ENCODE measurements at regions not wholly inside any gene's neighbourhood (a gene's known extent, or its start where the extent isn't known, plus 50 kb on each side); places are given as distances from the start of the nearest gene placed in this dataset.
"Not testable (repeated sequence)": the region's sequence is repeated elsewhere in the genome, so short reads cannot be mapped to it uniquely, and the experiment has no call there.

- H2AFZ ChIP-seq (ENCODE audit: low read length, unreplicated experiment), result peak overlapping the region; percentile 84
- peak overlapping the region; percentile 18; the same call in 1 of the 2 replicates for H3K4me3 ChIP-seq (ENCODE audit: low read depth, low read length)
Measured at GRCh38 chr2:236642125-236642524, 72.5 kb downstream of the ACKR3 start.

GRCh38 chr2:236642584-236643291, 73.1 kb downstream of the ACKR3 start:
- Histone ChIP-seq H3K36me3 (ENCODE audit: insufficient read depth, low read length) (peaks cover 5% of the 10 kb centered on the region; the same call in 1 of the 2 replicates), H2AFZ (ENCODE audit: low read length, unreplicated experiment) (peak overlapping the region; percentile 84), H3K4me1 (ENCODE audit: control insufficient read depth, insufficient read depth, low read length, unreplicated experiment) (peaks cover 29% of the 10 kb centered on the region), H3K27me3 (ENCODE audit: insufficient read depth, low read length) (no peaks in the 10 kb centered on the region), H3K4me3 (ENCODE audit: low read depth, low read length) (peak overlapping the region; percentile 55), H3K79me2 (ENCODE audit: control insufficient read depth, insufficient read depth, low read length, unreplicated experiment) (no peaks in the 10 kb centered on the region), H3K27ac (ENCODE audit: low read depth, low read length) (peak overlapping the region; percentile 99)

More at GRCh38 chr2:236642125-236642524, 72.5 kb downstream of the ACKR3 start:
- Histone ChIP-seq H3K27ac (ENCODE audit: low read depth, low read length) (peak overlapping the region; percentile 99), H3K4me1 (ENCODE audit: control insufficient read depth, insufficient read depth, low read length, unreplicated experiment) (peaks cover 29% of the 10 kb centered on the region), H3K79me2 (ENCODE audit: control insufficient read depth, insufficient read depth, low read length, unreplicated experiment) (no peaks in the 10 kb centered on the region), H3K36me3 (ENCODE audit: insufficient read depth, low read length) (peaks cover 5% of the 10 kb centered on the region; the same call in 1 of the 2 replicates), H3K27me3 (ENCODE audit: insufficient read depth, low read length) (no peaks in the 10 kb centered on the region)

GRCh38 chr2:236643480-236643879, 73.9 kb downstream of the ACKR3 start:
- Histone ChIP-seq H3K27me3 (ENCODE audit: insufficient read depth, low read length) (no peaks in the 10 kb centered on the region), H3K27ac (ENCODE audit: low read depth, low read length) (peak overlapping the region; percentile 99), H3K79me2 (ENCODE audit: control insufficient read depth, insufficient read depth, low read length, unreplicated experiment) (no peaks in the 10 kb centered on the region), H2AFZ (ENCODE audit: low read length, unreplicated experiment) (no peak overlapping the region), H3K4me1 (ENCODE audit: control insufficient read depth, insufficient read depth, low read length, unreplicated experiment) (peaks cover 29% of the 10 kb centered on the region), H3K4me3 (ENCODE audit: low read depth, low read length) (peak overlapping the region; percentile 55; the same call in 1 of the 2 replicates), H3K36me3 (ENCODE audit: insufficient read depth, low read length) (peaks cover 5% of the 10 kb centered on the region; the same call in 1 of the 2 replicates)

GRCh38 chr2:236644067-236644466, 74.4 kb downstream of the ACKR3 start:
- Histone ChIP-seq H3K4me1 (ENCODE audit: control insufficient read depth, insufficient read depth, low read length, unreplicated experiment) (peaks cover 29% of the 10 kb centered on the region), H3K36me3 (ENCODE audit: insufficient read depth, low read length) (peaks cover 5% of the 10 kb centered on the region; the same call in 1 of the 2 replicates), H3K27ac (ENCODE audit: low read depth, low read length) (peak overlapping the region; percentile 99; the same call in 1 of the 2 replicates), H3K4me3 (ENCODE audit: low read depth, low read length) (no peak overlapping the region), H2AFZ (ENCODE audit: low read length, unreplicated experiment) (no peak overlapping the region), H3K79me2 (ENCODE audit: control insufficient read depth, insufficient read depth, low read length, unreplicated experiment) (no peaks in the 10 kb centered on the region), H3K27me3 (ENCODE audit: insufficient read depth, low read length) (no peaks in the 10 kb centered on the region)

GRCh38 chr2:236644502-236644911, 74.9 kb downstream of the ACKR3 start:
- H3K27me3 ChIP-seq (ENCODE audit: insufficient read depth, low read length), result no peaks in the 10 kb centered on the region
- H3K36me3 ChIP-seq (ENCODE audit: insufficient read depth, low read length), result peaks cover 5% of the 10 kb centered on the region; the same call in 1 of the 2 replicates
- H2AFZ ChIP-seq (ENCODE audit: low read length, unreplicated experiment), result no peak overlapping the region
- H3K79me2 ChIP-seq (ENCODE audit: control insufficient read depth, insufficient read depth, low read length, unreplicated experiment), result no peaks in the 10 kb centered on the region
- peaks cover 29% of the 10 kb centered on the region for H3K4me1 ChIP-seq (ENCODE audit: control insufficient read depth, insufficient read depth, low read length, unreplicated experiment)
- no peak overlapping the region for H3K27ac ChIP-seq (ENCODE audit: low read depth, low read length)
- H3K4me3 ChIP-seq (ENCODE audit: low read depth, low read length), result no peak overlapping the region

- peaks cover 29% of the 10 kb centered on the region for H3K4me1 ChIP-seq (ENCODE audit: control insufficient read depth, insufficient read depth, low read length, unreplicated experiment)
- H3K36me3 ChIP-seq (ENCODE audit: insufficient read depth, low read length); H3K4me3 ChIP-seq (ENCODE audit: low read depth, low read length); H3K27me3 ChIP-seq (ENCODE audit: insufficient read depth, low read length); H2AFZ ChIP-seq (ENCODE audit: low read length, unreplicated experiment); H3K79me2 ChIP-seq (ENCODE audit: control insufficient read depth, insufficient read depth, low read length, unreplicated experiment); H3K27ac ChIP-seq (ENCODE audit: low read depth, low read length): not testable (repeated sequence)
Measured at GRCh38 chr2:236645141-236645540, 75.5 kb downstream of the ACKR3 start.

- peaks cover 29% of the 10 kb centered on the region for H3K4me1 ChIP-seq (ENCODE audit: control insufficient read depth, insufficient read depth, low read length, unreplicated experiment)
- H3K4me3 ChIP-seq (ENCODE audit: low read depth, low read length), result no peak overlapping the region
- no peaks in the 10 kb centered on the region for H3K79me2 ChIP-seq (ENCODE audit: control insufficient read depth, insufficient read depth, low read length, unreplicated experiment)
- H3K36me3 ChIP-seq (ENCODE audit: insufficient read depth, low read length), result peaks cover 4% of the 10 kb centered on the region; the same call in 1 of the 2 replicates
- no peak overlapping the region for H2AFZ ChIP-seq (ENCODE audit: low read length, unreplicated experiment)
- no peaks in the 10 kb centered on the region for H3K27me3 ChIP-seq (ENCODE audit: insufficient read depth, low read length)
- no peak overlapping the region for H3K27ac ChIP-seq (ENCODE audit: low read depth, low read length)
Measured at GRCh38 chr2:236646441-236646840, 76.8 kb downstream of the ACKR3 start.

GRCh38 chr2:236646871-236647270, 77.2 kb downstream of the ACKR3 start:
- H3K27ac ChIP-seq (ENCODE audit: low read depth, low read length), result no peak overlapping the region
- no peaks in the 10 kb centered on the region for H3K79me2 ChIP-seq (ENCODE audit: control insufficient read depth, insufficient read depth, low read length, unreplicated experiment)
- no peaks in the 10 kb centered on the region for H3K27me3 ChIP-seq (ENCODE audit: insufficient read depth, low read length)
- no peak overlapping the region for H3K4me3 ChIP-seq (ENCODE audit: low read depth, low read length)
- H3K4me1 ChIP-seq (ENCODE audit: control insufficient read depth, insufficient read depth, low read length, unreplicated experiment), result peaks cover 25% of the 10 kb centered on the region
- H3K36me3 ChIP-seq (ENCODE audit: insufficient read depth, low read length), result peaks cover under 1% of the 10 kb centered on the region; the same call in 1 of the 2 replicates
- H2AFZ ChIP-seq (ENCODE audit: low read length, unreplicated experiment), result no peak overlapping the region

GRCh38 chr2:236647621-236648020, 78.0 kb downstream of the ACKR3 start:
- no peaks in the 10 kb centered on the region for H3K36me3 ChIP-seq (ENCODE audit: insufficient read depth, low read length)
- no peak overlapping the region for H2AFZ ChIP-seq (ENCODE audit: low read length, unreplicated experiment)
- H3K27ac ChIP-seq (ENCODE audit: low read depth, low read length), result no peak overlapping the region
- H3K79me2 ChIP-seq (ENCODE audit: control insufficient read depth, insufficient read depth, low read length, unreplicated experiment), result no peaks in the 10 kb centered on the region
- no peak overlapping the region for H3K4me3 ChIP-seq (ENCODE audit: low read depth, low read length)
- peaks cover 19% of the 10 kb centered on the region for H3K4me1 ChIP-seq (ENCODE audit: control insufficient read depth, insufficient read depth, low read length, unreplicated experiment)
- H3K27me3 ChIP-seq (ENCODE audit: insufficient read depth, low read length), result no peaks in the 10 kb centered on the region

- Histone ChIP-seq H3K4me1 (ENCODE audit: control insufficient read depth, insufficient read depth, low read length, unreplicated experiment) (no peaks in the 10 kb centered on the region), H2AFZ (ENCODE audit: low read length, unreplicated experiment) (no peak overlapping the region), H3K27ac (ENCODE audit: low read depth, low read length) (no peak overlapping the region), H3K27me3 (ENCODE audit: insufficient read depth, low read length) (no peaks in the 10 kb centered on the region), H3K36me3 (ENCODE audit: insufficient read depth, low read length) (no peaks in the 10 kb centered on the region), H3K4me3 (ENCODE audit: low read depth, low read length) (no peak overlapping the region), H3K79me2 (ENCODE audit: control insufficient read depth, insufficient read depth, low read length, unreplicated experiment) (no peaks in the 10 kb centered on the region)
Measured at GRCh38 chr2:236653863-236654262, 84.2 kb downstream of the ACKR3 start.

GRCh38 chr2:236654496-236654895, 84.9 kb downstream of the ACKR3 start:
- H3K27me3 ChIP-seq (ENCODE audit: insufficient read depth, low read length), result no peaks in the 10 kb centered on the region
- no peak overlapping the region for H2AFZ ChIP-seq (ENCODE audit: low read length, unreplicated experiment)
- H3K36me3 ChIP-seq (ENCODE audit: insufficient read depth, low read length), result no peaks in the 10 kb centered on the region
- H3K4me1 ChIP-seq (ENCODE audit: control insufficient read depth, insufficient read depth, low read length, unreplicated experiment), result no peaks in the 10 kb centered on the region
- H3K27ac ChIP-seq (ENCODE audit: low read depth, low read length), result no peak overlapping the region
- no peaks in the 10 kb centered on the region for H3K79me2 ChIP-seq (ENCODE audit: control insufficient read depth, insufficient read depth, low read length, unreplicated experiment)
- H3K4me3 ChIP-seq (ENCODE audit: low read depth, low read length), result no peak overlapping the region
